SK-N-SH treated with all-trans-retinoic acid at 6 μM for 48 hours (cell line): ENCODE measurements at regions not wholly inside any gene's neighbourhood (a gene's known extent, or its start where the extent isn't known, plus 50 kb on each side); places are given as distances from the start of the nearest gene placed in this dataset.

Source experiments
- ARNTL ChIP-seq: fragments of 450-650 bp; formaldehyde crosslinking; IDR thresholded peaks from 2 replicates; pipeline ENCODE4 v1.5.0; 2020; ENCODE audit warnings: low read depth, mild to moderate bottlenecking, moderate library complexity, borderline replicate concordance
- BACH2 ChIP-seq: fragments of 250-450 bp; sonication (Bioruptor Pico); IDR thresholded peaks from 2 replicates; pipeline ENCODE4 v1.9.0; 2021; ENCODE audit warnings: mild to moderate bottlenecking, borderline replicate concordance
- CREB5 ChIP-seq: fragments of 250-450 bp; sonication (Bioruptor Pico); IDR thresholded peaks from 2 replicates; pipeline ENCODE4 v1.5.1; 2020; ENCODE audit warnings: low read depth, mild to moderate bottlenecking, moderate library complexity
- ISL1 ChIP-seq: fragments of 250-450 bp; sonication (Bioruptor Pico); IDR thresholded peaks from 2 replicates; pipeline ENCODE4 v2.1.2; 2022; ENCODE audit warnings: mild to moderate bottlenecking, moderate library complexity
- PATZ1 ChIP-seq: fragments of 250-450 bp; sonication (Bioruptor Pico); IDR thresholded peaks from 2 replicates; pipeline ENCODE4 v1.8.0; 2020; ENCODE audit warnings: mild to moderate bottlenecking, moderate library complexity, borderline replicate concordance
- RARB ChIP-seq: fragments of 250-450 bp; sonication (Bioruptor Pico); IDR thresholded peaks from 2 replicates; pipeline ENCODE4 v1.8.0; 2021; ENCODE audit warnings: mild to moderate bottlenecking, moderate library complexity
- TCF4 ChIP-seq: fragments of 250-450 bp; sonication (Bioruptor Pico); IDR thresholded peaks from 2 replicates; pipeline ENCODE4 v1.8.0; 2021; ENCODE audit warnings: mild to moderate bottlenecking, moderate library complexity, borderline replicate concordance
- TOX ChIP-seq: fragments of 250-450 bp; sonication (Bioruptor Pico); IDR thresholded peaks from 2 replicates; pipeline ENCODE4 v1.8.0; 2021; ENCODE audit warnings: mild to moderate bottlenecking, moderate library complexity, borderline replicate concordance
- ZFP30 ChIP-seq: fragments of 450-650 bp; formaldehyde crosslinking; IDR thresholded peaks from 2 replicates; pipeline ENCODE4 v1.5.0; 2022; ENCODE audit warnings: mild to moderate bottlenecking, moderate library complexity
- ZNF565 ChIP-seq: fragments of 450-650 bp; formaldehyde crosslinking; conservative IDR thresholded peaks from 2 replicates; pipeline ENCODE4 v1.5.0; 2020; ENCODE audit warnings: low read depth, mild to moderate bottlenecking, moderate library complexity
- TF ChIP-seq, protein P1 (sequence below): fragments of 250-450 bp; sonication (Bioruptor Pico); IDR thresholded peaks from 2 replicates; pipeline ENCODE4 v1.5.1; 2021; ENCODE audit warnings: mild to moderate bottlenecking, moderate library complexity
- TF ChIP-seq, protein P2 (sequence below): fragments of 250-450 bp; sonication (Bioruptor Pico); IDR thresholded peaks from 2 replicates; pipeline ENCODE4 v1.5.0; 2020; ENCODE audit warnings: mild to moderate bottlenecking, moderate library complexity

GRCh38 chr2:66938471-66938967 lies 458.6 kb upstream of the ETAA1 start:
- TF ChIP-seq ZFP30 (CRISPR knock-in tag): no peak
- TF ChIP-seq PATZ1 (CRISPR knock-in tag): no peak
- no peak for TF ChIP-seq BACH2 (CRISPR knock-in tag)
- no peak for TF ChIP-seq ISL1 (CRISPR knock-in tag)
- no peak for TF ChIP-seq RARB (CRISPR knock-in tag)
- TF ChIP-seq TOX (CRISPR knock-in tag): no peak
- TF ChIP-seq, protein P1, sequence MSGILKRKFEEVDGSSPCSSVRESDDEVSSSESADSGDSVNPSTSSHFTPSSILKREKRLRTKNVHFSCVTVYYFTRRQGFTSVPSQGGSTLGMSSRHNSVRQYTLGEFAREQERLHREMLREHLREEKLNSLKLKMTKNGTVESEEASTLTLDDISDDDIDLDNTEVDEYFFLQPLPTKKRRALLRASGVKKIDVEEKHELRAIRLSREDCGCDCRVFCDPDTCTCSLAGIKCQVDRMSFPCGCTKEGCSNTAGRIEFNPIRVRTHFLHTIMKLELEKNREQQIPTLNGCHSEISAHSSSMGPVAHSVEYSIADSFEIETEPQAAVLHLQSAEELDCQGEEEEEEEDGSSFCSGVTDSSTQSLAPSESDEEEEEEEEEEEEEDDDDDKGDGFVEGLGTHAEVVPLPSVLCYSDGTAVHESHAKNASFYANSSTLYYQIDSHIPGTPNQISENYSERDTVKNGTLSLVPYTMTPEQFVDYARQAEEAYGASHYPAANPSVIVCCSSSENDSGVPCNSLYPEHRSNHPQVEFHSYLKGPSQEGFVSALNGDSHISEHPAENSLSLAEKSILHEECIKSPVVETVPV (CRISPR knock-in tag): no peak
- TF ChIP-seq, protein P2, sequence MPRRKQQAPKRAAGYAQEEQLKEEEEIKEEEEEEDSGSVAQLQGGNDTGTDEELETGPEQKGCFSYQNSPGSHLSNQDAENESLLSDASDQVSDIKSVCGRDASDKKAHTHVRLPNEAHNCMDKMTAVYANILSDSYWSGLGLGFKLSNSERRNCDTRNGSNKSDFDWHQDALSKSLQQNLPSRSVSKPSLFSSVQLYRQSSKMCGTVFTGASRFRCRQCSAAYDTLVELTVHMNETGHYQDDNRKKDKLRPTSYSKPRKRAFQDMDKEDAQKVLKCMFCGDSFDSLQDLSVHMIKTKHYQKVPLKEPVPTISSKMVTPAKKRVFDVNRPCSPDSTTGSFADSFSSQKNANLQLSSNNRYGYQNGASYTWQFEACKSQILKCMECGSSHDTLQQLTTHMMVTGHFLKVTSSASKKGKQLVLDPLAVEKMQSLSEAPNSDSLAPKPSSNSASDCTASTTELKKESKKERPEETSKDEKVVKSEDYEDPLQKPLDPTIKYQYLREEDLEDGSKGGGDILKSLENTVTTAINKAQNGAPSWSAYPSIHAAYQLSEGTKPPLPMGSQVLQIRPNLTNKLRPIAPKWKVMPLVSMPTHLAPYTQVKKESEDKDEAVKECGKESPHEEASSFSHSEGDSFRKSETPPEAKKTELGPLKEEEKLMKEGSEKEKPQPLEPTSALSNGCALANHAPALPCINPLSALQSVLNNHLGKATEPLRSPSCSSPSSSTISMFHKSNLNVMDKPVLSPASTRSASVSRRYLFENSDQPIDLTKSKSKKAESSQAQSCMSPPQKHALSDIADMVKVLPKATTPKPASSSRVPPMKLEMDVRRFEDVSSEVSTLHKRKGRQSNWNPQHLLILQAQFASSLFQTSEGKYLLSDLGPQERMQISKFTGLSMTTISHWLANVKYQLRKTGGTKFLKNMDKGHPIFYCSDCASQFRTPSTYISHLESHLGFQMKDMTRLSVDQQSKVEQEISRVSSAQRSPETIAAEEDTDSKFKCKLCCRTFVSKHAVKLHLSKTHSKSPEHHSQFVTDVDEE (CRISPR knock-in tag): no peak
- TF ChIP-seq ARNTL (CRISPR knock-in tag): no peak
- TF ChIP-seq CREB5 (CRISPR knock-in tag): no peak
- TF ChIP-seq ZNF565 (CRISPR knock-in tag): no peak
- no peak for TF ChIP-seq TCF4 (CRISPR knock-in tag)
